ENCODE measurements at regions not wholly inside any gene's neighbourhood (a gene's known extent, or its start where the extent isn't known, plus 50 kb on each side); places are given as distances from the start of the nearest gene placed in this dataset.

DNA sequence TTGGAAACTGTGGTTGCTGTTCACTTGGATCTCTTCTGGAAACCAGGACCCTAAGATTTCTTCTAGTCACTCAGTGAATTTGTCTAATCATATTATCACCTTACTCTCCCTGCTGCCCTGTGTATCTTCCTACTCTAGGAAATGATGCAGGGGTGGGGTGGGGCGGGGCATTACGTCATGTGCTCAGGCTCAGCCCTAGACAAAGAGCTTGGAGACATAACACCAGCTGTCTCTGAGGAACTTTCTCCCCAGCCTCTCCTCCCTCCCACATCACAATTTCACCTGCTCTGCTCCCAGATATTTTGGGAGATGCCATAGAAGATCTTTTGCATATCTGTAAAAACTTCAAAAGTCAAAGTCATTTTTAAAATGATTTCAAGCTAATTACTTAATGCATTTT is 470.4 kb downstream of the ZSWIM6 start:
- TF ChIP-seq CTCF (IDR thresholded peaks at IDR 0.05; ENCODE audit: low read depth, low read length) (no peak), EZH2phosphoT487 (IDR thresholded peaks at IDR 0.05; ENCODE audit: low read depth) (no peak)

Measured in OCI-LY3 (cell line).